ENCODE measurements at regions not wholly inside any gene's neighbourhood (a gene's known extent, or its start where the extent isn't known, plus 50 kb on each side); places are given as distances from the start of the nearest gene placed in this dataset.

- no peaks in the 10 kb centered on the region for H3K36me3 ChIP-seq (ENCODE audit: low read depth, missing control alignments)
- intact Hi-C loops (cut with DNase I; ENCODE audit: low total_unique reads), result no loop called here
Observed at GRCh38 chr2:207427986-207428385, 101.8 kb upstream of the CREB1 start.

GRCh38 chr2:207428573-207428972, 101.2 kb upstream of the CREB1 start:
- H3K27ac ChIP-seq, result no peak overlapping the region
- WGBS, 2 donors, result 93 to 96% methylated on average over 1 of the region's 1 CpG
- intact Hi-C loops (cut with DNase I; ENCODE audit: low total_unique reads), result no loop called here

More at GRCh38 chr2:207427986-207428385, 101.8 kb upstream of the CREB1 start:
- no peak for DNase-seq
- H3K9me3 ChIP-seq, result no peaks in the 10 kb centered on the region
- no peaks in the 10 kb centered on the region for H3K27me3 ChIP-seq
- no peak overlapping the region for H3K27ac ChIP-seq
- TF ChIP-seq, protein P1, sequence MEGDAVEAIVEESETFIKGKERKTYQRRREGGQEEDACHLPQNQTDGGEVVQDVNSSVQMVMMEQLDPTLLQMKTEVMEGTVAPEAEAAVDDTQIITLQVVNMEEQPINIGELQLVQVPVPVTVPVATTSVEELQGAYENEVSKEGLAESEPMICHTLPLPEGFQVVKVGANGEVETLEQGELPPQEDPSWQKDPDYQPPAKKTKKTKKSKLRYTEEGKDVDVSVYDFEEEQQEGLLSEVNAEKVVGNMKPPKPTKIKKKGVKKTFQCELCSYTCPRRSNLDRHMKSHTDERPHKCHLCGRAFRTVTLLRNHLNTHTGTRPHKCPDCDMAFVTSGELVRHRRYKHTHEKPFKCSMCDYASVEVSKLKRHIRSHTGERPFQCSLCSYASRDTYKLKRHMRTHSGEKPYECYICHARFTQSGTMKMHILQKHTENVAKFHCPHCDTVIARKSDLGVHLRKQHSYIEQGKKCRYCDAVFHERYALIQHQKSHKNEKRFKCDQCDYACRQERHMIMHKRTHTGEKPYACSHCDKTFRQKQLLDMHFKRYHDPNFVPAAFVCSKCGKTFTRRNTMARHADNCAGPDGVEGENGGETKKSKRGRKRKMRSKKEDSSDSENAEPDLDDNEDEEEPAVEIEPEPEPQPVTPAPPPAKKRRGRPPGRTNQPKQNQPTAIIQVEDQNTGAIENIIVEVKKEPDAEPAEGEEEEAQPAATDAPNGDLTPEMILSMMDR (IDR thresholded peaks at IDR 0.05), result no peak
- TF ChIP-seq POLR2A (IDR thresholded peaks at IDR 0.05), result no peak
- H3K4me3 ChIP-seq, result no peak overlapping the region
- H3K4me1 ChIP-seq, result no peaks in the 10 kb centered on the region
- 56 to 57% methylated on average over 2 of the region's 2 CpGs for WGBS, 2 donors

GRCh38 chr2:207432453-207432852, 97.3 kb upstream of the CREB1 start:
- Histone ChIP-seq H3K27me3 (no peaks in the 10 kb centered on the region), H3K9me3 (no peaks in the 10 kb centered on the region), H3K4me1 (no peaks in the 10 kb centered on the region), H3K4me3 (no peak overlapping the region), H3K36me3 (ENCODE audit: low read depth, missing control alignments) (no peaks in the 10 kb centered on the region), H3K27ac (no peak overlapping the region)
- 50 to 65% methylated on average over 3 of the region's 3 CpGs for WGBS, 2 donors
- DNase-seq, result no peak
- intact Hi-C loops (cut with DNase I; ENCODE audit: low total_unique reads), result no loop called here
- no peak for TF ChIP-seq POLR2A (IDR thresholded peaks at IDR 0.05)
- TF ChIP-seq, protein P1 (IDR thresholded peaks at IDR 0.05), result no peak

More at GRCh38 chr2:207428573-207428972, 101.2 kb upstream of the CREB1 start:
- Histone ChIP-seq H3K9me3 (no peaks in the 10 kb centered on the region), H3K4me1 (no peaks in the 10 kb centered on the region), H3K27me3 (no peaks in the 10 kb centered on the region), H3K4me3 (no peak overlapping the region), H3K36me3 (ENCODE audit: low read depth, missing control alignments) (no peaks in the 10 kb centered on the region)
- DNase-seq, result no peak
- TF ChIP-seq POLR2A (IDR thresholded peaks at IDR 0.05), result no peak
- TF ChIP-seq, protein P1 (IDR thresholded peaks at IDR 0.05), result no peak

- Histone ChIP-seq H3K27ac (no peak overlapping the region), H3K9me3 (no peaks in the 10 kb centered on the region), H3K4me3 (no peak overlapping the region), H3K36me3 (ENCODE audit: low read depth, missing control alignments) (no peaks in the 10 kb centered on the region), H3K4me1 (no peaks in the 10 kb centered on the region), H3K27me3 (no peaks in the 10 kb centered on the region)
- no peak for DNase-seq
- WGBS, 2 donors, result 80 to 100% methylated on average over 1 of the region's 1 CpG
- intact Hi-C loops (cut with DNase I; ENCODE audit: low total_unique reads), result no loop called here
- TF ChIP-seq, protein P1 (IDR thresholded peaks at IDR 0.05), result no peak
- TF ChIP-seq POLR2A (IDR thresholded peaks at IDR 0.05), result no peak
Observed at GRCh38 chr2:207434306-207434705, 95.5 kb upstream of the CREB1 start.

GRCh38 chr2:207434899-207435465, 94.8 kb upstream of the CREB1 start:
- intact Hi-C loops (cut with DNase I; ENCODE audit: low total_unique reads), result no loop called here
- H3K27me3 ChIP-seq, result no peaks in the 10 kb centered on the region
- 81 to 82% methylated on average over 4 of the region's 4 CpGs for WGBS, 2 donors
- H3K9me3 ChIP-seq, result no peaks in the 10 kb centered on the region
- H3K36me3 ChIP-seq (ENCODE audit: low read depth, missing control alignments), result no peaks in the 10 kb centered on the region
- no peaks in the 10 kb centered on the region for H3K4me1 ChIP-seq
- no peak overlapping the region for H3K4me3 ChIP-seq
- no peak for DNase-seq
- TF ChIP-seq, protein P1 (IDR thresholded peaks at IDR 0.05), result no peak
- no peak for TF ChIP-seq POLR2A (IDR thresholded peaks at IDR 0.05)
- no peak overlapping the region for H3K27ac ChIP-seq
